C1 segment of cervical spinal cord (tissue), 14 donors: ENCODE measurements at regions not wholly inside any gene's neighbourhood (a gene's known extent, or its start where the extent isn't known, plus 50 kb on each side); places are given as distances from the start of the nearest gene placed in this dataset.

Experiments used
- DNase-seq, 14 donors: peaks; one replicate each; lab custom pipeline; 2025; lab: John Stamatoyannopoulos, UW

- no peak for DNase-seq
Measured at GRCh38 chr14:104423701-104424405, 155.7 kb upstream of the C14orf180 start.

GRCh38 chr14:104424406-104425072 is 155.0 kb upstream of the C14orf180 start:
- DNase-seq = peak in 2 of 14 donors; percentile 41 to 46

- no peak for DNase-seq
Measured at GRCh38 chr14:104425171-104425681, 154.3 kb upstream of the C14orf180 start.

GRCh38 chr14:104425763-104426646 is 153.6 kb upstream of the C14orf180 start:
- no peak for DNase-seq

GRCh38 chr14:104427131-104427851 is 152.3 kb upstream of the C14orf180 start:
- no peak for DNase-seq

- no peak for DNase-seq
Measured at GRCh38 chr14:104428333-104428851, 151.2 kb upstream of the C14orf180 start.

- no peak for DNase-seq
Measured at GRCh38 chr14:104428860-104429259, 150.7 kb upstream of the C14orf180 start.

GRCh38 chr14:104429291-104429861 is 150.2 kb upstream of the C14orf180 start:
- no peak for DNase-seq

GRCh38 chr14:104431351-104431928 is 148.1 kb upstream of the C14orf180 start:
- DNase-seq = no peak

- DNase-seq = no peak
Measured at GRCh38 chr14:104431929-104432541, 147.5 kb upstream of the C14orf180 start.

GRCh38 chr14:104432611-104433231 is 146.8 kb upstream of the C14orf180 start:
- no peak for DNase-seq

- DNase-seq = no peak
Measured at GRCh38 chr14:104433401-104434213, 146.0 kb upstream of the C14orf180 start.

- DNase-seq = no peak
Measured at GRCh38 chr14:104434214-104435076, 145.1 kb upstream of the C14orf180 start.

GRCh38 chr14:104435147-104436046 is 144.2 kb upstream of the C14orf180 start:
- no peak for DNase-seq

- no peak for DNase-seq
Measured at GRCh38 chr14:104436047-104436591, 143.4 kb upstream of the C14orf180 start.
